ENCODE measurements at regions not wholly inside any gene's neighbourhood (a gene's known extent, or its start where the extent isn't known, plus 50 kb on each side); places are given as distances from the start of the nearest gene placed in this dataset.

GRCh38 chr1:87437663-87438295 is 109.1 kb downstream of the LMO4 start:
- DNase-seq (ENCODE audit: low spot score) = no peak

- DNase-seq (ENCODE audit: low spot score) = no peak
Measured at GRCh38 chr1:87439821-87440220, 111.1 kb downstream of the LMO4 start.

GRCh38 chr1:87449348-87449963 is 120.8 kb downstream of the LMO4 start:
- no peak for DNase-seq (ENCODE audit: low spot score)

GRCh38 chr1:87450136-87450535 is 121.5 kb downstream of the LMO4 start:
- no peak for DNase-seq (ENCODE audit: low spot score)

GRCh38 chr1:87450615-87451209 is 122.0 kb downstream of the LMO4 start:
- DNase-seq (ENCODE audit: low spot score) = no peak

GRCh38 chr1:87451229-87451920 is 122.7 kb downstream of the LMO4 start:
- no peak for DNase-seq (ENCODE audit: low spot score)

- DNase-seq (ENCODE audit: low spot score) = no peak
Measured at GRCh38 chr1:87452648-87453047, 124.0 kb downstream of the LMO4 start.

GRCh38 chr1:87457408-87457807 is 128.7 kb downstream of the LMO4 start:
- no peak for DNase-seq (ENCODE audit: low spot score)

GRCh38 chr1:87462894-87463293 is 134.2 kb downstream of the LMO4 start:
- no peak for DNase-seq (ENCODE audit: low spot score)

- no peak for DNase-seq (ENCODE audit: low spot score)
Measured at GRCh38 chr1:87464022-87464490, 135.4 kb downstream of the LMO4 start.

GRCh38 chr1:87466621-87467020 is 137.9 kb downstream of the LMO4 start:
- DNase-seq (ENCODE audit: low spot score) = no peak

GRCh38 chr1:87472716-87473115 is 144.0 kb downstream of the LMO4 start:
- no peak for DNase-seq (ENCODE audit: low spot score)

GRCh38 chr1:87473203-87473661 is 144.6 kb downstream of the LMO4 start:
- DNase-seq (ENCODE audit: low spot score) = no peak

GRCh38 chr1:87474098-87474497 is 145.4 kb downstream of the LMO4 start:
- no peak for DNase-seq (ENCODE audit: low spot score)

GRCh38 chr1:87478231-87478630 is 149.6 kb downstream of the LMO4 start:
- peak; percentile 22 for DNase-seq (ENCODE audit: low spot score)

GRCh38 chr1:87495147-87495546 is 166.5 kb downstream of the LMO4 start:
- DNase-seq (ENCODE audit: low spot score) = peak; percentile 30

GRCh38 chr1:87495870-87496269 is 167.2 kb downstream of the LMO4 start:
- DNase-seq (ENCODE audit: low spot score) = no peak

GRCh38 chr1:87497380-87498203 is 168.9 kb downstream of the LMO4 start:
- no peak for DNase-seq (ENCODE audit: low spot score)

- no peak for DNase-seq (ENCODE audit: low spot score)
Measured at GRCh38 chr1:87501738-87502137, 173.1 kb downstream of the LMO4 start.

GRCh38 chr1:87505391-87505983 is 176.8 kb downstream of the LMO4 start:
- DNase-seq (ENCODE audit: low spot score) = no peak

GRCh38 chr1:87506147-87506546 is 177.5 kb downstream of the LMO4 start:
- no peak for DNase-seq (ENCODE audit: low spot score)
